Testis (tissue), 2 donors: ENCODE measurements at regions not wholly inside any gene's neighbourhood (a gene's known extent, or its start where the extent isn't known, plus 50 kb on each side); places are given as distances from the start of the nearest gene placed in this dataset.

ENCODE experiments used
- POLR2A ChIP-seq: fragments of 450-650 bp; IDR thresholded peaks from one replicate; pipeline ENCODE4 v1.6.1; 2017; ENCODE audit warnings: antibody characterized with exemption, mild to moderate bottlenecking, moderate library complexity
- TF ChIP-seq, protein P1 (sequence below), 3 experiments: fragments of 450-650 bp in 2 of 3; fragments of 200-600 bp in 1 of 3; sonication (generic) in 1 of 3; IDR thresholded peaks; one replicate each; pipeline ENCODE4 v1.5.1; 2016 to 2019; ENCODE audit warnings: antibody characterized with exemption in 3 of 3, mild to moderate bottlenecking in 2 of 3, moderate library complexity in 1 of 3

DNA sequence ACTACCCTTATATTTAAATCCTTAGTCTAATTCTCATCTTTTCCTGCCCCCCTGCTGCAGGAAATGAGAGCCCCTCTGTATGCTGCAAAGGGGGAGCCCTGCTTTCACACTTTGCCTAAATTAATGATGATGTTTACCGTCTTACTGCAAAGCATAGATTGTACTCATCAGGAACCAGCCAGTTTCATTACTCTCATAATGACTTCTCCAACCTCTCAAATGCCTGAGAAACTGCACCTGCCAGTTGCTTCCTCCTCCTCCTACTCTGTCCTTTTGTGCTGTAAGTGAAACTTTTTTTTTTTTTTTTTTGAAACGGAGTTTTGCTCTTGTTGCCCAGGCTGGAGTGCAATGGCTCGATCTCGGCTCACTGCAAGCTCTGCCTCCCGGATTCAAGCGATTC is 101.7 kb downstream of the ADSS2 start:
- TF ChIP-seq, protein P1, sequence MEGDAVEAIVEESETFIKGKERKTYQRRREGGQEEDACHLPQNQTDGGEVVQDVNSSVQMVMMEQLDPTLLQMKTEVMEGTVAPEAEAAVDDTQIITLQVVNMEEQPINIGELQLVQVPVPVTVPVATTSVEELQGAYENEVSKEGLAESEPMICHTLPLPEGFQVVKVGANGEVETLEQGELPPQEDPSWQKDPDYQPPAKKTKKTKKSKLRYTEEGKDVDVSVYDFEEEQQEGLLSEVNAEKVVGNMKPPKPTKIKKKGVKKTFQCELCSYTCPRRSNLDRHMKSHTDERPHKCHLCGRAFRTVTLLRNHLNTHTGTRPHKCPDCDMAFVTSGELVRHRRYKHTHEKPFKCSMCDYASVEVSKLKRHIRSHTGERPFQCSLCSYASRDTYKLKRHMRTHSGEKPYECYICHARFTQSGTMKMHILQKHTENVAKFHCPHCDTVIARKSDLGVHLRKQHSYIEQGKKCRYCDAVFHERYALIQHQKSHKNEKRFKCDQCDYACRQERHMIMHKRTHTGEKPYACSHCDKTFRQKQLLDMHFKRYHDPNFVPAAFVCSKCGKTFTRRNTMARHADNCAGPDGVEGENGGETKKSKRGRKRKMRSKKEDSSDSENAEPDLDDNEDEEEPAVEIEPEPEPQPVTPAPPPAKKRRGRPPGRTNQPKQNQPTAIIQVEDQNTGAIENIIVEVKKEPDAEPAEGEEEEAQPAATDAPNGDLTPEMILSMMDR (IDR thresholded peaks at IDR 0.05), result no peak
- TF ChIP-seq POLR2A, result no peak
